ENCODE measurements at regions not wholly inside any gene's neighbourhood (a gene's known extent, or its start where the extent isn't known, plus 50 kb on each side); places are given as distances from the start of the nearest gene placed in this dataset.

- TF ChIP-seq CTCF (IDR thresholded peaks at IDR 0.05) (no peak), POLR2A (IDR thresholded peaks at IDR 0.05) (no peak)
Observed at GRCh38 chr1:79792219-79792930, 785.8 kb upstream of the ADGRL4 start.
